DND-41 (cell line): ENCODE measurements at regions not wholly inside any gene's neighbourhood (a gene's known extent, or its start where the extent isn't known, plus 50 kb on each side); places are given as distances from the start of the nearest gene placed in this dataset.

Source experiments
- EZH2 ChIP-seq: IDR thresholded peaks from 3 replicates; pipeline ENCODE4 v1.6.1; 2012; ENCODE audit warnings: borderline replicate concordance, low read depth, mild to moderate bottlenecking, moderate library complexity, low read length, inconsistent platforms; ENCODE audit not compliant: severe bottlenecking
- TF ChIP-seq, protein P1 (sequence below): IDR thresholded peaks from 2 replicates; pipeline ENCODE4 v1.5.1; 2012; ENCODE audit warnings: borderline replicate concordance, low read length, moderate library complexity, mild to moderate bottlenecking; ENCODE audit not compliant: poor library complexity, severe bottlenecking; ENCODE audit errors: extremely low read depth

DNA sequence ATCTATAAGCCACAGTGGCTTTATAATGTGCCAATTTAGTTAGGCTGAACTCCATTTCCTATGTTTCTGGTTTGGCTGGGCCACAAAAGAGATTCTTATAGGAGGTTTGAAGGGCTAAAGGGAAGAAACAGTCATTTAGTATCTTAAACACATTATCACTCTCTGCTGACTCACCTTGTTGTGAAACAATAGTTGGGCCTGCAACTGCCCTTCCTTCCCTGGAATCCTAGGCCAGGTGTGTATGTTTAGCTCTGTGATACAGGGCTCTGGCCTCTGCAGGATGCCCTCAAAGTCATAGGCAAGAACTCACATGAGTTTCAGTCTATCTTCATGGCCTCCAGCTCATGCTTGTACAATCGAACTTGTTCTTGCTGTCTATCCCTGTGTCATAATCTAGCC lies 400.0 kb upstream of the CELF4 start:
- TF ChIP-seq, protein P1, sequence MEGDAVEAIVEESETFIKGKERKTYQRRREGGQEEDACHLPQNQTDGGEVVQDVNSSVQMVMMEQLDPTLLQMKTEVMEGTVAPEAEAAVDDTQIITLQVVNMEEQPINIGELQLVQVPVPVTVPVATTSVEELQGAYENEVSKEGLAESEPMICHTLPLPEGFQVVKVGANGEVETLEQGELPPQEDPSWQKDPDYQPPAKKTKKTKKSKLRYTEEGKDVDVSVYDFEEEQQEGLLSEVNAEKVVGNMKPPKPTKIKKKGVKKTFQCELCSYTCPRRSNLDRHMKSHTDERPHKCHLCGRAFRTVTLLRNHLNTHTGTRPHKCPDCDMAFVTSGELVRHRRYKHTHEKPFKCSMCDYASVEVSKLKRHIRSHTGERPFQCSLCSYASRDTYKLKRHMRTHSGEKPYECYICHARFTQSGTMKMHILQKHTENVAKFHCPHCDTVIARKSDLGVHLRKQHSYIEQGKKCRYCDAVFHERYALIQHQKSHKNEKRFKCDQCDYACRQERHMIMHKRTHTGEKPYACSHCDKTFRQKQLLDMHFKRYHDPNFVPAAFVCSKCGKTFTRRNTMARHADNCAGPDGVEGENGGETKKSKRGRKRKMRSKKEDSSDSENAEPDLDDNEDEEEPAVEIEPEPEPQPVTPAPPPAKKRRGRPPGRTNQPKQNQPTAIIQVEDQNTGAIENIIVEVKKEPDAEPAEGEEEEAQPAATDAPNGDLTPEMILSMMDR, result no peak
- TF ChIP-seq EZH2, result no peak
